ENCODE measurements at regions not wholly inside any gene's neighbourhood (a gene's known extent, or its start where the extent isn't known, plus 50 kb on each side); places are given as distances from the start of the nearest gene placed in this dataset.

GRCh38 chr9:108665521-108666239, 190.1 kb downstream of the ACTL7B start:
- no peak for TF ChIP-seq CTCF (conservative IDR thresholded peaks at IDR 0.05; ENCODE audit: low read length)
- TF ChIP-seq EZH2phosphoT487 (IDR thresholded peaks at IDR 0.05; ENCODE audit: borderline replicate concordance), result no peak

Measured in Loucy (cell line).